ENCODE measurements at regions not wholly inside any gene's neighbourhood (a gene's known extent, or its start where the extent isn't known, plus 50 kb on each side); places are given as distances from the start of the nearest gene placed in this dataset.

GRCh38 chr18:10161315-10161714 lies 247.5 kb downstream of the VAPA start:
- no peaks in the 10 kb centered on the region for H3F3A ChIP-seq (ENCODE audit: insufficient read depth, low read length)
- no peaks in the 10 kb centered on the region for H3K9me3 ChIP-seq (replicated peaks; ENCODE audit: insufficient read depth, low read length)
- DNase-seq: no peak
- H3K4me2 ChIP-seq (ENCODE audit: low read depth, low read length): no peak overlapping the region
- no peaks in the 10 kb centered on the region for H3K79me2 ChIP-seq (ENCODE audit: low read length)
- H4K20me1 ChIP-seq (ENCODE audit: insufficient read depth, low read length): no peaks in the 10 kb centered on the region
- H3K27ac ChIP-seq (ENCODE audit: low read length): no peak overlapping the region
- no peak overlapping the region for H3K4me3 ChIP-seq (ENCODE audit: low read length)
- no peaks in the 10 kb centered on the region for H3K4me1 ChIP-seq (ENCODE audit: low read length)
- no peaks in the 10 kb centered on the region for H3K9me2 ChIP-seq (replicated peaks; ENCODE audit: insufficient read depth, low read length)
- H3K36me3 ChIP-seq (replicated peaks; ENCODE audit: insufficient read depth, low read length): no peaks in the 10 kb centered on the region
- no peak overlapping the region for H3K9ac ChIP-seq (ENCODE audit: low read length)
- no peaks in the 10 kb centered on the region for H3K27me3 ChIP-seq (replicated peaks; ENCODE audit: insufficient read depth, low read length)
- TF ChIP-seq EZH2 (optimal IDR thresholded peaks at IDR 0.05; ENCODE audit: low read depth, low read length) (no peak), CTCF (IDR thresholded peaks at IDR 0.05; ENCODE audit: low read length) (no peak), EZH2phosphoT487 (IDR thresholded peaks at IDR 0.05; ENCODE audit: low read length) (no peak)
- H2AFZ ChIP-seq (ENCODE audit: low read length): no peak overlapping the region

- Histone ChIP-seq H3K9me3 (replicated peaks; ENCODE audit: insufficient read depth, low read length) (no peaks in the 10 kb centered on the region), H3K27me3 (replicated peaks; ENCODE audit: insufficient read depth, low read length) (no peaks in the 10 kb centered on the region), H3K36me3 (replicated peaks; ENCODE audit: insufficient read depth, low read length) (no peaks in the 10 kb centered on the region), H3K79me2 (ENCODE audit: low read length) (no peaks in the 10 kb centered on the region), H3F3A (ENCODE audit: insufficient read depth, low read length) (no peaks in the 10 kb centered on the region), H4K20me1 (ENCODE audit: insufficient read depth, low read length) (no peaks in the 10 kb centered on the region), H3K4me3 (ENCODE audit: low read length) (no peak overlapping the region), H3K9me2 (replicated peaks; ENCODE audit: insufficient read depth, low read length) (no peaks in the 10 kb centered on the region), H3K4me2 (ENCODE audit: low read depth, low read length) (no peak overlapping the region), H3K9ac (ENCODE audit: low read length) (no peak overlapping the region), H3K4me1 (ENCODE audit: low read length) (no peaks in the 10 kb centered on the region), H3K27ac (ENCODE audit: low read length) (no peak overlapping the region), H2AFZ (ENCODE audit: low read length) (no peak overlapping the region)
- TF ChIP-seq CTCF (IDR thresholded peaks at IDR 0.05; ENCODE audit: low read length) (no peak), EZH2 (optimal IDR thresholded peaks at IDR 0.05; ENCODE audit: low read depth, low read length) (no peak), EZH2phosphoT487 (IDR thresholded peaks at IDR 0.05; ENCODE audit: low read length) (no peak)
- DNase-seq: no peak
Measured at GRCh38 chr18:10162340-10162739, 248.5 kb downstream of the VAPA start.

GRCh38 chr18:10164271-10165071 lies 250.7 kb downstream of the VAPA start:
- H3K36me3 ChIP-seq (replicated peaks; ENCODE audit: insufficient read depth, low read length): no peaks in the 10 kb centered on the region
- no peaks in the 10 kb centered on the region for H3K9me2 ChIP-seq (replicated peaks; ENCODE audit: insufficient read depth, low read length)
- H3K4me1 ChIP-seq (ENCODE audit: low read length): no peaks in the 10 kb centered on the region
- no peak for TF ChIP-seq EZH2 (optimal IDR thresholded peaks at IDR 0.05; ENCODE audit: low read depth, low read length)
- TF ChIP-seq CTCF (IDR thresholded peaks at IDR 0.05; ENCODE audit: low read length): no peak
- TF ChIP-seq EZH2phosphoT487 (IDR thresholded peaks at IDR 0.05; ENCODE audit: low read length): no peak
- H3K9ac ChIP-seq (ENCODE audit: low read length): no peak overlapping the region
- H2AFZ ChIP-seq (ENCODE audit: low read length): no peak overlapping the region
- H3K4me3 ChIP-seq (ENCODE audit: low read length): no peak overlapping the region
- no peaks in the 10 kb centered on the region for H3K9me3 ChIP-seq (replicated peaks; ENCODE audit: insufficient read depth, low read length)
- H3K4me2 ChIP-seq (ENCODE audit: low read depth, low read length): no peak overlapping the region
- no peak for DNase-seq
- H3K27me3 ChIP-seq (replicated peaks; ENCODE audit: insufficient read depth, low read length): no peaks in the 10 kb centered on the region
- H3K27ac ChIP-seq (ENCODE audit: low read length): no peak overlapping the region
- H3F3A ChIP-seq (ENCODE audit: insufficient read depth, low read length): no peaks in the 10 kb centered on the region
- no peaks in the 10 kb centered on the region for H4K20me1 ChIP-seq (ENCODE audit: insufficient read depth, low read length)
- H3K79me2 ChIP-seq (ENCODE audit: low read length): no peaks in the 10 kb centered on the region

Data from MM.1S (cell line).